Erythroblast (primary cell): ENCODE measurements at regions not wholly inside any gene's neighbourhood (a gene's known extent, or its start where the extent isn't known, plus 50 kb on each side); places are given as distances from the start of the nearest gene placed in this dataset.
A peak's percentile ranks its signal among the peaks of the same experiment; 100 is the strongest.

Source experiments
- DNase-seq, 2 experiments: peaks; one replicate each; lab custom pipeline; 2025; lab: John Stamatoyannopoulos, UW
- GATA1 ChIP-seq: IDR thresholded peaks from 2 replicates; pipeline ENCODE4 v1.6.1; 2011; ENCODE audit warnings: low read depth, mild to moderate bottlenecking, control low read depth, low read length, moderate library complexity
- POLR2A ChIP-seq: IDR thresholded peaks from 2 replicates; pipeline ENCODE4 v1.6.1; 2011; ENCODE audit warnings: mild to moderate bottlenecking, low read length

GRCh38 chr4:96685691-96686090 is 845.8 kb downstream of the PDHA2 start:
- TF ChIP-seq GATA1 (no peak), POLR2A (no peak)
- DNase-seq, result no peak

- TF ChIP-seq POLR2A (no peak), GATA1 (no peak)
- no peak for DNase-seq
These were observed 851.6 kb downstream of the PDHA2 start for GRCh38 chr4:96691521-96691920.

GRCh38 chr4:96698831-96699230 is 858.9 kb downstream of the PDHA2 start:
- no peak for TF ChIP-seq GATA1
- no peak for TF ChIP-seq POLR2A
- DNase-seq, result no peak

- DNase-seq, result no peak
- TF ChIP-seq POLR2A, result no peak
- no peak for TF ChIP-seq GATA1
These were observed 863.4 kb downstream of the PDHA2 start for GRCh38 chr4:96703265-96703664.

GRCh38 chr4:96708766-96709165 is 868.9 kb downstream of the PDHA2 start:
- DNase-seq, result no peak
- TF ChIP-seq GATA1 (no peak), POLR2A (no peak)

GRCh38 chr4:96713271-96713850 is 873.5 kb downstream of the PDHA2 start:
- TF ChIP-seq POLR2A (no peak), GATA1 (no peak)
- DNase-seq, result no peak

- no peak for DNase-seq
- no peak for TF ChIP-seq POLR2A
- TF ChIP-seq GATA1, result no peak
These were observed 889.7 kb downstream of the PDHA2 start for GRCh38 chr4:96729641-96730040.

- no peak for DNase-seq
- TF ChIP-seq GATA1 (no peak), POLR2A (no peak)
These were observed 890.5 kb downstream of the PDHA2 start for GRCh38 chr4:96730432-96730831.

- DNase-seq, result no peak
- no peak for TF ChIP-seq GATA1
- no peak for TF ChIP-seq POLR2A
These were observed 896.5 kb downstream of the PDHA2 start for GRCh38 chr4:96736352-96736889.

GRCh38 chr4:96739101-96739500 is 899.2 kb downstream of the PDHA2 start:
- no peak for TF ChIP-seq GATA1
- no peak for TF ChIP-seq POLR2A
- DNase-seq, result no peak

- no peak for DNase-seq
- TF ChIP-seq GATA1 (no peak), POLR2A (no peak)
These were observed 902.6 kb downstream of the PDHA2 start for GRCh38 chr4:96742332-96743014.

GRCh38 chr4:96744676-96745075 is 904.8 kb downstream of the PDHA2 start:
- peak in 1 of 2 experiments; percentile 17 for DNase-seq
- TF ChIP-seq POLR2A, result no peak
- no peak for TF ChIP-seq GATA1

- TF ChIP-seq POLR2A (no peak), GATA1 (no peak)
- DNase-seq, result no peak
These were observed 913.3 kb downstream of the PDHA2 start for GRCh38 chr4:96753216-96753615.
